Dermis microvascular lymphatic vessel endothelial cell (primary cell): ENCODE measurements at regions not wholly inside any gene's neighbourhood (a gene's known extent, or its start where the extent isn't known, plus 50 kb on each side); places are given as distances from the start of the nearest gene placed in this dataset.
"Not testable (repeated sequence)": the region's sequence is repeated elsewhere in the genome, so short reads cannot be mapped to it uniquely, and the experiment has no call there.

Experiments used
- DNase-seq, 2 donors: peaks; one replicate each; pipeline versions ENCODE4 v3.0.0 to v3.0.0-alpha.2; 2010; ENCODE audit warnings: low read depth in 2 of 2

- DNase-seq = no peak
Observed at GRCh38 chr13:83485101-83485500, 397.2 kb downstream of the SLITRK1 start.

GRCh38 chr13:83471011-83471410 is 411.3 kb downstream of the SLITRK1 start:
- no peak for DNase-seq

- DNase-seq = no peak
Observed at GRCh38 chr13:83470133-83470797, 412.0 kb downstream of the SLITRK1 start.

GRCh38 chr13:83453723-83454122 is 428.6 kb downstream of the SLITRK1 start:
- DNase-seq = no peak

- no peak for DNase-seq
Observed at GRCh38 chr13:83453300-83453699, 429.0 kb downstream of the SLITRK1 start.

- no peak for DNase-seq
Observed at GRCh38 chr13:83452292-83452950, 429.9 kb downstream of the SLITRK1 start.

- DNase-seq = no peak
Observed at GRCh38 chr13:83450591-83450990, 431.7 kb downstream of the SLITRK1 start.

GRCh38 chr13:83449668-83450395 is 432.4 kb downstream of the SLITRK1 start:
- DNase-seq = no peak

GRCh38 chr13:83440465-83440864 is 441.8 kb downstream of the SLITRK1 start:
- no peak for DNase-seq

- DNase-seq = not testable (repeated sequence)
Observed at GRCh38 chr13:83439464-83439863, 442.8 kb downstream of the SLITRK1 start.

- no peak for DNase-seq
Observed at GRCh38 chr13:83423861-83424260, 458.4 kb downstream of the SLITRK1 start.

GRCh38 chr13:83423381-83423780 is 458.9 kb downstream of the SLITRK1 start:
- no peak for DNase-seq

GRCh38 chr13:83414393-83414792 is 467.9 kb downstream of the SLITRK1 start:
- DNase-seq = no peak

- DNase-seq = no peak
Observed at GRCh38 chr13:83386609-83387008, 495.7 kb downstream of the SLITRK1 start.

- DNase-seq = no peak
Observed at GRCh38 chr13:83378908-83379307, 503.4 kb downstream of the SLITRK1 start.

- no peak for DNase-seq
Observed at GRCh38 chr13:83377491-83377890, 504.8 kb downstream of the SLITRK1 start.

- DNase-seq = no peak
Observed at GRCh38 chr13:83372786-83373185, 509.5 kb downstream of the SLITRK1 start.

GRCh38 chr13:83365723-83366122 is 516.6 kb downstream of the SLITRK1 start:
- no peak for DNase-seq

GRCh38 chr13:83355041-83355440 is 527.2 kb downstream of the SLITRK1 start:
- no peak for DNase-seq

GRCh38 chr13:83352391-83352790 is 529.9 kb downstream of the SLITRK1 start:
- no peak for DNase-seq

- DNase-seq = no peak
Observed at GRCh38 chr13:83350569-83350968, 531.7 kb downstream of the SLITRK1 start.

- no peak for DNase-seq
Observed at GRCh38 chr13:83344518-83344917, 537.8 kb downstream of the SLITRK1 start.

- no peak for DNase-seq
Observed at GRCh38 chr13:83340170-83340569, 542.1 kb downstream of the SLITRK1 start.
